ENCODE measurements at regions not wholly inside any gene's neighbourhood (a gene's known extent, or its start where the extent isn't known, plus 50 kb on each side); places are given as distances from the start of the nearest gene placed in this dataset.

- Histone ChIP-seq H3K4me3 (ENCODE audit: low read depth, low read length) (no peak overlapping the region), H3K36me3 (ENCODE audit: control insufficient read depth, insufficient read depth, low read length) (no peaks in the 10 kb centered on the region), H3K27me3 (ENCODE audit: control insufficient read depth, insufficient read depth, low read length) (peaks cover 7% of the 10 kb centered on the region), H3K9me3 (ENCODE audit: control insufficient read depth, insufficient read depth, low read length) (no peaks in the 10 kb centered on the region), H3K9ac (ENCODE audit: low read depth, low read length) (no peak overlapping the region), H3K4me1 (ENCODE audit: control insufficient read depth, insufficient read depth, low read length) (peaks cover 11% of the 10 kb centered on the region)
Measured at GRCh38 chr2:238658054-238658407, 189.9 kb upstream of the TWIST2 start.

DNA sequence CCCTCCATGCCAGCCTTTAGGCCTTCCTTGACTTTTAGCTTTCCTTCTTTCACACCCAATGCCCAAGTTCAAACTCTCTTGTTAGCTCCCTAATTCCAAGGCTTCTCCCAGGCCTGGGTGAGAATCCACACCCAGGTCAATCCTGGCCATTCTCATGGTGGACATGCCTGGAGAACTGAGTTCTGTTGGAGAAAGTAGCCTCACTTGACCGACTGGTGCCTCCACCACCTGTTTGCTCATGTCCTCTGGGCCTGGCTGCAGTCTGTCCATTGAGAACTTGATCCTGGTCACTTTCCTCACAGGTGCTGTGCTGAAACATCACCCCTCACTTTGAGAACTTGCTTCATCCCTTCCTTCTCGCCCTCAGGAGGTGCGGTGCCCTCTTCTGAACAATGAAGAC, 189.1 kb upstream of the TWIST2 start:
- Histone ChIP-seq H3K4me3 (ENCODE audit: low read depth, low read length) (no peak overlapping the region), H3K27me3 (ENCODE audit: control insufficient read depth, insufficient read depth, low read length) (peaks cover 7% of the 10 kb centered on the region), H3K36me3 (ENCODE audit: control insufficient read depth, insufficient read depth, low read length) (no peaks in the 10 kb centered on the region), H3K9ac (ENCODE audit: low read depth, low read length) (no peak overlapping the region), H3K9me3 (ENCODE audit: control insufficient read depth, insufficient read depth, low read length) (no peaks in the 10 kb centered on the region), H3K4me1 (ENCODE audit: control insufficient read depth, insufficient read depth, low read length) (peaks cover 11% of the 10 kb centered on the region)

- no peaks in the 10 kb centered on the region for H3K9me3 ChIP-seq (ENCODE audit: control insufficient read depth, insufficient read depth, low read length)
- H3K27me3 ChIP-seq (ENCODE audit: control insufficient read depth, insufficient read depth, low read length): peaks cover 7% of the 10 kb centered on the region
- H3K9ac ChIP-seq (ENCODE audit: low read depth, low read length): no peak overlapping the region
- H3K36me3 ChIP-seq (ENCODE audit: control insufficient read depth, insufficient read depth, low read length): no peaks in the 10 kb centered on the region
- H3K4me1 ChIP-seq (ENCODE audit: control insufficient read depth, insufficient read depth, low read length): peaks cover 11% of the 10 kb centered on the region
- no peak overlapping the region for H3K4me3 ChIP-seq (ENCODE audit: low read depth, low read length)
Measured at GRCh38 chr2:238659231-238659630, 188.7 kb upstream of the TWIST2 start.

- Histone ChIP-seq H3K9ac (ENCODE audit: low read depth, low read length) (no peak overlapping the region), H3K4me1 (ENCODE audit: control insufficient read depth, insufficient read depth, low read length) (no peaks in the 10 kb centered on the region), H3K36me3 (ENCODE audit: control insufficient read depth, insufficient read depth, low read length) (no peaks in the 10 kb centered on the region), H3K4me3 (ENCODE audit: low read depth, low read length) (no peak overlapping the region), H3K9me3 (ENCODE audit: control insufficient read depth, insufficient read depth, low read length) (no peaks in the 10 kb centered on the region), H3K27me3 (ENCODE audit: control insufficient read depth, insufficient read depth, low read length) (peaks cover 2% of the 10 kb centered on the region)
Measured at GRCh38 chr2:238663586-238663985, 184.3 kb upstream of the TWIST2 start.

GRCh38 chr2:238665919-238666318, 182.0 kb upstream of the TWIST2 start:
- Histone ChIP-seq H3K9ac (ENCODE audit: low read depth, low read length) (no peak overlapping the region), H3K36me3 (ENCODE audit: control insufficient read depth, insufficient read depth, low read length) (no peaks in the 10 kb centered on the region), H3K9me3 (ENCODE audit: control insufficient read depth, insufficient read depth, low read length) (no peaks in the 10 kb centered on the region), H3K27me3 (ENCODE audit: control insufficient read depth, insufficient read depth, low read length) (no peaks in the 10 kb centered on the region), H3K4me1 (ENCODE audit: control insufficient read depth, insufficient read depth, low read length) (no peaks in the 10 kb centered on the region), H3K4me3 (ENCODE audit: low read depth, low read length) (no peak overlapping the region)

- H3K9ac ChIP-seq (ENCODE audit: low read depth, low read length): no peak overlapping the region
- H3K27me3 ChIP-seq (ENCODE audit: control insufficient read depth, insufficient read depth, low read length): no peaks in the 10 kb centered on the region
- H3K4me1 ChIP-seq (ENCODE audit: control insufficient read depth, insufficient read depth, low read length): no peaks in the 10 kb centered on the region
- H3K36me3 ChIP-seq (ENCODE audit: control insufficient read depth, insufficient read depth, low read length): no peaks in the 10 kb centered on the region
- H3K9me3 ChIP-seq (ENCODE audit: control insufficient read depth, insufficient read depth, low read length): no peaks in the 10 kb centered on the region
- H3K4me3 ChIP-seq (ENCODE audit: low read depth, low read length): no peak overlapping the region
Measured at GRCh38 chr2:238666543-238666942, 181.3 kb upstream of the TWIST2 start.

DNA sequence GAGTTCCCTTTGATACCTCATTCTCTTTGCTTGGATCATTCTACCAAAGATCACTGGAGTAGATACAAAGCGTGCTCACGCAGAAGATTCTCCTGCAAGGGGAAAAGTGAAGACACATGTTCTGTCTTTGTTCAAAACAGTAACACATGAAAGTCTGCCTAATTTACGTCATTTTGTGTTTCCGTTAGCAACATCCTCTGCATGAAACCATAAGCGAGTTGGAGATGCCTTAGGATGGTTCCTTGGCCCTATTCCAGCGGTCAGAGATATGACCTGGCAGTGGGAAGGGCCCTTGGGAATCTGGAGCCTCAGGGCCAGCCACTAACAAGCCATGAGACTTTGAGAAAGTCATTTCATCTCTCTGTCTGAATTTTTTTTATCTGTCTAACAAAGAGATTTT, 180.9 kb upstream of the TWIST2 start:
- H3K9me3 ChIP-seq (ENCODE audit: control insufficient read depth, insufficient read depth, low read length): no peaks in the 10 kb centered on the region
- no peak overlapping the region for H3K4me3 ChIP-seq (ENCODE audit: low read depth, low read length)
- no peaks in the 10 kb centered on the region for H3K27me3 ChIP-seq (ENCODE audit: control insufficient read depth, insufficient read depth, low read length)
- H3K36me3 ChIP-seq (ENCODE audit: control insufficient read depth, insufficient read depth, low read length): no peaks in the 10 kb centered on the region
- H3K9ac ChIP-seq (ENCODE audit: low read depth, low read length): no peak overlapping the region
- H3K4me1 ChIP-seq (ENCODE audit: control insufficient read depth, insufficient read depth, low read length): no peaks in the 10 kb centered on the region

DNA sequence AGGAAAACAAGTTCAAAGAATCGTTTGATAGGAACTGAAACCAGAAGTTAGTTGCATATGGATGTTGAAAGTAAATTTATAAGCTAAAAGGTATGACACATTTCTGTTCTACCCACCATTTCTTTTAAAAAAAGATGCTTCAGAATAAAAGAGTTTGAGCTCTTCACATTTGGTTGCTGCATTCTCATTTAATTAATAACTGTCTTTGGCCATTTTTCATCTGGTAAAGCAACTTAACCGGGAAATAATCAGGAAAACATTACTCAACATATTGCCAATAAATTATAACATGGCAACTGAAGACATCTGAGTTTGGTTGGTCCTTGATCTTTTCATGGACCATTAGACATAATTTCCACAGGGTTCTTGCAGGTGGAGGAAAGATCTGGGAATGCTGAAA, 180.2 kb upstream of the TWIST2 start:
- no peak overlapping the region for H3K4me3 ChIP-seq (ENCODE audit: low read depth, low read length)
- H3K36me3 ChIP-seq (ENCODE audit: control insufficient read depth, insufficient read depth, low read length): no peaks in the 10 kb centered on the region
- H3K9ac ChIP-seq (ENCODE audit: low read depth, low read length): no peak overlapping the region
- H3K4me1 ChIP-seq (ENCODE audit: control insufficient read depth, insufficient read depth, low read length): no peaks in the 10 kb centered on the region
- no peaks in the 10 kb centered on the region for H3K9me3 ChIP-seq (ENCODE audit: control insufficient read depth, insufficient read depth, low read length)
- no peaks in the 10 kb centered on the region for H3K27me3 ChIP-seq (ENCODE audit: control insufficient read depth, insufficient read depth, low read length)

GRCh38 chr2:238668426-238668825, 179.5 kb upstream of the TWIST2 start:
- Histone ChIP-seq H3K27me3 (ENCODE audit: control insufficient read depth, insufficient read depth, low read length) (no peaks in the 10 kb centered on the region), H3K9ac (ENCODE audit: low read depth, low read length) (no peak overlapping the region), H3K4me3 (ENCODE audit: low read depth, low read length) (no peak overlapping the region), H3K36me3 (ENCODE audit: control insufficient read depth, insufficient read depth, low read length) (no peaks in the 10 kb centered on the region), H3K4me1 (ENCODE audit: control insufficient read depth, insufficient read depth, low read length) (no peaks in the 10 kb centered on the region), H3K9me3 (ENCODE audit: control insufficient read depth, insufficient read depth, low read length) (no peaks in the 10 kb centered on the region)

GRCh38 chr2:238669046-238669445, 178.8 kb upstream of the TWIST2 start:
- no peaks in the 10 kb centered on the region for H3K27me3 ChIP-seq (ENCODE audit: control insufficient read depth, insufficient read depth, low read length)
- no peak overlapping the region for H3K9ac ChIP-seq (ENCODE audit: low read depth, low read length)
- no peaks in the 10 kb centered on the region for H3K4me1 ChIP-seq (ENCODE audit: control insufficient read depth, insufficient read depth, low read length)
- no peak overlapping the region for H3K4me3 ChIP-seq (ENCODE audit: low read depth, low read length)
- H3K36me3 ChIP-seq (ENCODE audit: control insufficient read depth, insufficient read depth, low read length): no peaks in the 10 kb centered on the region
- H3K9me3 ChIP-seq (ENCODE audit: control insufficient read depth, insufficient read depth, low read length): no peaks in the 10 kb centered on the region

- H3K4me3 ChIP-seq (ENCODE audit: low read depth, low read length): no peak overlapping the region
- H3K36me3 ChIP-seq (ENCODE audit: control insufficient read depth, insufficient read depth, low read length): no peaks in the 10 kb centered on the region
- no peak overlapping the region for H3K9ac ChIP-seq (ENCODE audit: low read depth, low read length)
- H3K9me3 ChIP-seq (ENCODE audit: control insufficient read depth, insufficient read depth, low read length): no peaks in the 10 kb centered on the region
- no peaks in the 10 kb centered on the region for H3K4me1 ChIP-seq (ENCODE audit: control insufficient read depth, insufficient read depth, low read length)
- H3K27me3 ChIP-seq (ENCODE audit: control insufficient read depth, insufficient read depth, low read length): no peaks in the 10 kb centered on the region
Measured at GRCh38 chr2:238669581-238670080, 178.3 kb upstream of the TWIST2 start.

DNA sequence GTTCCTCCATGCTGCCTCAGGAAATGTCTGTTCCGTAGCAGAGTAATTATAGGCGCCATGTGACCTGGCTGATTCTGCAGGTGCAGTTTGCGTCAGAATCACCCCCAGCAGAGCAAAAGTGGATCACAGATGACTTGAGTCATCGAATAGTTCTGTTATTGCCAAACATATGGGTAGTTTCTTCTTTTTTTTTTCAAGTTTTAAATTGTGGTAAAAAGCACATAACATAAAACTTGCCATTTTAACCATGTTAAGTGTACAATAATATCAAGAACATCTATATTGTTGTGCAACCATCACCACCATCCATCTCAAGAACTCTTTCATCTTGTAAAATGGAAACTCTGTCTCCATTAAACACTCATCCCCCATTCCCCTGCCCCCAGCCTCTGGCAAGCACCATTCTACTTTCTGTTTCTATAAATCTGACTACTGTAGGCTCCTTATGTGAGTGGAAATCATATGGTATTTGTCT, 177.7 kb upstream of the TWIST2 start:
- Histone ChIP-seq H3K9ac (ENCODE audit: low read depth, low read length) (no peak overlapping the region), H3K4me1 (ENCODE audit: control insufficient read depth, insufficient read depth, low read length) (no peaks in the 10 kb centered on the region), H3K27me3 (ENCODE audit: control insufficient read depth, insufficient read depth, low read length) (no peaks in the 10 kb centered on the region), H3K4me3 (ENCODE audit: low read depth, low read length) (no peak overlapping the region), H3K36me3 (ENCODE audit: control insufficient read depth, insufficient read depth, low read length) (no peaks in the 10 kb centered on the region), H3K9me3 (ENCODE audit: control insufficient read depth, insufficient read depth, low read length) (no peaks in the 10 kb centered on the region)

GRCh38 chr2:238682536-238682935, 165.3 kb upstream of the TWIST2 start:
- H3K9me3 ChIP-seq (ENCODE audit: control insufficient read depth, insufficient read depth, low read length): no peaks in the 10 kb centered on the region

More at GRCh38 chr2:238682536-238682935, 165.3 kb upstream of the TWIST2 start:
- Histone ChIP-seq H3K9ac (ENCODE audit: low read depth, low read length) (no peak overlapping the region), H3K27me3 (ENCODE audit: control insufficient read depth, insufficient read depth, low read length) (no peaks in the 10 kb centered on the region), H3K4me3 (ENCODE audit: low read depth, low read length) (no peak overlapping the region), H3K4me1 (ENCODE audit: control insufficient read depth, insufficient read depth, low read length) (no peaks in the 10 kb centered on the region), H3K36me3 (ENCODE audit: control insufficient read depth, insufficient read depth, low read length) (no peaks in the 10 kb centered on the region)
